ENCODE measurements at regions not wholly inside any gene's neighbourhood (a gene's known extent, or its start where the extent isn't known, plus 50 kb on each side); places are given as distances from the start of the nearest gene placed in this dataset.

DNA sequence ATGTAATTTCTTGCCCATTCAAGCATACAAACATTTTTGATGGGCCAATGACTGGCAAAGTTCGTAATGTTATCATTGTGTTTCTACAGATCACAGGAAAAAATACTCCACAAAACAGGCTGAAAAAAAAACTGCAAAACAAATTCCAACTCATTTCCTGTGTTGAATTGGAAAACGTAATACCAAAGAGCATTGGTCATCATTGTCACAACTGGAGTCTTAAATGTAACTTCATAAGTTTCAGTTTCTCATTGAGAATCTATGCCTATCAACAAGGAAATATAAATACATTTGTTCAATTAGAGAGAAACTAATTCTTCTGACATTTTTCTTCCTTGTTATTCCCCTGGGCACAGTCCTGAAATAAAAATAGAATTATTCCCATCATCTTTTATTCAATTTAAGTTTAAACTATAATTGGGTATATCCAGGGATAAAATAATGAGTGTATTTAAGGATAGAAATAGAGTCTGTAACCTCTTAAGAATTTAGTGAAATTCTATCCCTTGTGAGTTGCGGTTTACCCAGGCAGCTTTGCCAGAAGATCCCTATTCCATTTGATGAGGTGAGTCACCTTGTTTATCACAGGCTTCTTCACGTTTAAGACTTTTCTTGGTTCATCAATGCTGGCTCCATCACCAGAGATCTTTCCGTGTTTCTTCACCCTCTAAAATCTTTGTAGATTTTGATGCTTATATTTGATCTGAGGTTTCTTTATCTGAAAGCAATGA lies 112.7 kb upstream of the ITGA1 start:
- TF ChIP-seq, protein P1, sequence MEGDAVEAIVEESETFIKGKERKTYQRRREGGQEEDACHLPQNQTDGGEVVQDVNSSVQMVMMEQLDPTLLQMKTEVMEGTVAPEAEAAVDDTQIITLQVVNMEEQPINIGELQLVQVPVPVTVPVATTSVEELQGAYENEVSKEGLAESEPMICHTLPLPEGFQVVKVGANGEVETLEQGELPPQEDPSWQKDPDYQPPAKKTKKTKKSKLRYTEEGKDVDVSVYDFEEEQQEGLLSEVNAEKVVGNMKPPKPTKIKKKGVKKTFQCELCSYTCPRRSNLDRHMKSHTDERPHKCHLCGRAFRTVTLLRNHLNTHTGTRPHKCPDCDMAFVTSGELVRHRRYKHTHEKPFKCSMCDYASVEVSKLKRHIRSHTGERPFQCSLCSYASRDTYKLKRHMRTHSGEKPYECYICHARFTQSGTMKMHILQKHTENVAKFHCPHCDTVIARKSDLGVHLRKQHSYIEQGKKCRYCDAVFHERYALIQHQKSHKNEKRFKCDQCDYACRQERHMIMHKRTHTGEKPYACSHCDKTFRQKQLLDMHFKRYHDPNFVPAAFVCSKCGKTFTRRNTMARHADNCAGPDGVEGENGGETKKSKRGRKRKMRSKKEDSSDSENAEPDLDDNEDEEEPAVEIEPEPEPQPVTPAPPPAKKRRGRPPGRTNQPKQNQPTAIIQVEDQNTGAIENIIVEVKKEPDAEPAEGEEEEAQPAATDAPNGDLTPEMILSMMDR (IDR thresholded peaks at IDR 0.05), result no peak
- TF ChIP-seq POLR2A (IDR thresholded peaks at IDR 0.05), result no peak
